GM10248 (cell line): ENCODE measurements at regions not wholly inside any gene's neighbourhood (a gene's known extent, or its start where the extent isn't known, plus 50 kb on each side); places are given as distances from the start of the nearest gene placed in this dataset.

ENCODE experiments used
- CTCF ChIA-PET: fragments of 300-600 bp; sonication (Branson Sonifier 250); formaldehyde crosslinking; extraction: SDS; loops from one replicate; lab custom pipeline; 2021; ENCODE audit warnings: antibody characterized with exemption; lab: Yijun Ruan, JAX
- POLR2A ChIA-PET: fragments of 350-650 bp; sonication (Branson Sonifier 250); formaldehyde crosslinking; extraction: SDS; loops from one replicate; lab custom pipeline; 2020; ENCODE audit warnings: antibody characterized with exemption; lab: Yijun Ruan, JAX
- DNase-seq: peaks from one replicate; pipeline ENCODE4 v3.0.0; 2012; ENCODE audit errors: extremely low spot score
- CTCF ChIP-seq: IDR thresholded peaks from 2 replicates; pipeline ENCODE4 v1.5.1; 2012; ENCODE audit warnings: mild to moderate bottlenecking, low read depth; ENCODE audit errors: extremely low read depth, missing control alignments, control extremely low read depth

- DNase-seq, result no peak
- ChIA-PET CTCF (interaction anchor here (1.0 to 1.5 kb wide), 3 partner anchors 13 to 36 kb away, joined by 3 to 4 read pairs (median 3); no protein-coding TSS in a partner anchor), POLR2A (no interaction called here)
- TF ChIP-seq CTCF, result no peak
Observed at GRCh38 chr6:82573254-82573972, 209.8 kb downstream of the TPBG start.

GRCh38 chr6:82576284-82576683 is 212.7 kb downstream of the TPBG start:
- DNase-seq, result no peak
- ChIA-PET CTCF (no interaction called here), POLR2A (no interaction called here)
- no peak for TF ChIP-seq CTCF

- no peak for TF ChIP-seq CTCF
- CTCF ChIA-PET, result interaction anchor here (1.2 kb wide), 1 partner anchor 16 kb away, joined by 3 read pairs; no protein-coding TSS in a partner anchor
- no peak for DNase-seq
- POLR2A ChIA-PET, result no interaction called here
Observed at GRCh38 chr6:82584194-82584695, 220.6 kb downstream of the TPBG start.

GRCh38 chr6:82584856-82585255 is 221.2 kb downstream of the TPBG start:
- POLR2A ChIA-PET, result no interaction called here
- no peak for TF ChIP-seq CTCF
- no peak for DNase-seq
- CTCF ChIA-PET, result interaction anchor here (1.2 kb wide), 1 partner anchor 15 kb away, joined by 3 read pairs; no protein-coding TSS in a partner anchor

- TF ChIP-seq CTCF, result no peak
- DNase-seq, result no peak
- ChIA-PET CTCF (no interaction called here), POLR2A (no interaction called here)
Observed at GRCh38 chr6:82588020-82588419, 224.4 kb downstream of the TPBG start.

GRCh38 chr6:82588859-82589412 is 225.3 kb downstream of the TPBG start:
- no peak for DNase-seq
- ChIA-PET POLR2A (no interaction called here), CTCF (no interaction called here)
- no peak for TF ChIP-seq CTCF
